HCT116 (cell line): ENCODE measurements at regions not wholly inside any gene's neighbourhood (a gene's known extent, or its start where the extent isn't known, plus 50 kb on each side); places are given as distances from the start of the nearest gene placed in this dataset.

ENCODE experiments used
- ATAC-seq: fragments of 200-7000 bp; cut with Tn5 transposase; 2 replicates; pipeline ENCODE4 v1.9.1; 2020; ENCODE audit warnings: mild to moderate bottlenecking, moderate library complexity
- BruUV-seq: library from RNA; stranded (reverse); fragments of 400-500 nt; replicated peaks from 2 replicates; lab custom pipeline; 2021; lab: Mats Ljungman, UMichigan
- CTCF ChIA-PET: fragments of 300-600 bp; sonication (Branson Sonifier 250); formaldehyde crosslinking; loops from one replicate; lab custom pipeline; 2021; ENCODE audit warnings: antibody characterized with exemption; lab: Charles Lee
- POLR2A ChIA-PET: fragments of 300-600, 350-600 bp; sonication (Branson Sonifier 250); formaldehyde crosslinking; loops from one replicate; lab custom pipeline; 2021; ENCODE audit warnings: antibody characterized with exemption; lab: Charles Lee
- RAD21 ChIA-PET, 2 experiments: fragments of 300-600 bp; sonication (Branson Sonifier 250); formaldehyde crosslinking; loops; one replicate each; lab custom pipeline; 2023; ENCODE audit warnings: low total read pairs in 2 of 2; ENCODE audit not compliant: uncharacterized antibody in 2 of 2, unreplicated experiment in 2 of 2, low non-redundant PET in 1 of 2; lab: Charles Lee
- DNase-seq: peaks from one replicate; pipeline ENCODE4 v3.0.0-alpha.2; 2010; ENCODE audit warnings: low read depth, low spot score
- H2AFZ ChIP-seq: fragments of 200-600 bp; shearing (Covaris generic), sonication (generic); 2 replicates; pipeline ENCODE4 v1.6.1; 2017; ENCODE audit warnings: low read depth, mixed run types, mixed read lengths, antibody characterized with exemption, low read length; ENCODE audit not compliant: poor library complexity, severe bottlenecking
- H3K27ac ChIP-seq: 2 replicates; pipeline ENCODE4 v1.5.1; 2012; ENCODE audit warnings: low read depth, low read length
- H3K27me3 ChIP-seq: fragments of 200-600 bp; sonication (generic); 2 replicates; pipeline ENCODE4 v1.6.1; 2016; ENCODE audit warnings: mixed run types, low read length, mixed read lengths; ENCODE audit not compliant: insufficient read depth
- H3K36me3 ChIP-seq, 2 experiments: fragments of 200-500 bp in 1 of 2; fragments of 200-600 bp in 1 of 2; sonication (Bioruptor generic) in 1 of 2; sonication (generic) in 1 of 2; 2 replicates each; pipeline versions ENCODE4 v1.5.1 to v1.6.1; 2014 to 2016; ENCODE audit warnings: low read length in 2 of 2, inconsistent platforms in 1 of 2, mixed read lengths in 1 of 2, mixed run types in 1 of 2; ENCODE audit not compliant: insufficient read depth in 2 of 2, control insufficient read depth in 1 of 2
- H3K4me1 ChIP-seq, 2 experiments: fragments of 200-600 bp in 1 of 2; sonication (generic) in 1 of 2; 2 replicates each; pipeline versions ENCODE4 v1.5.1 to v1.6.1; 2012 to 2017; ENCODE audit warnings: low read length in 2 of 2, inconsistent platforms in 1 of 2, mild to moderate bottlenecking in 1 of 2, mixed read lengths in 1 of 2, mixed run types in 1 of 2, moderate library complexity in 1 of 2; ENCODE audit not compliant: insufficient read depth in 2 of 2, control insufficient read depth in 1 of 2
- H3K4me2 ChIP-seq: fragments of 200-600 bp; sonication (generic); 2 replicates; pipeline ENCODE4 v1.6.1; 2017; ENCODE audit warnings: mixed run types, low read length, mixed read lengths
- H3K4me3 ChIP-seq, 2 experiments: fragments of 200-600 bp in 1 of 2; sonication (generic) in 1 of 2; replicated peaks in 1 of 2; 2 replicates each; pipeline ENCODE4 v1.5.1; 2011 to 2016; ENCODE audit warnings: low read length in 2 of 2, control low read depth in 1 of 2, low read depth in 1 of 2, mild to moderate bottlenecking in 1 of 2, mixed read lengths in 1 of 2, mixed run types in 1 of 2
- H3K79me2 ChIP-seq: fragments of 200-600 bp; sonication (generic); 2 replicates; pipeline ENCODE4 v1.6.1; 2017; ENCODE audit warnings: mild to moderate bottlenecking, mixed run types, low read length, moderate library complexity, mixed read lengths; ENCODE audit not compliant: insufficient read depth
- H3K9ac ChIP-seq: fragments of 200-600 bp; sonication (generic); 2 replicates; pipeline ENCODE4 v1.6.1; 2016; ENCODE audit warnings: low read length, mixed read lengths
- H3K9me2 ChIP-seq: fragments of 200-600 bp; sonication (generic), shearing (Covaris generic); 2 replicates; pipeline ENCODE4 v1.6.1; 2017; ENCODE audit warnings: mixed run types, mild to moderate bottlenecking, moderate library complexity; ENCODE audit not compliant: insufficient read depth
- H3K9me3 ChIP-seq, 2 experiments: fragments of 200-500 bp in 1 of 2; fragments of 200-600 bp in 1 of 2; sonication (Bioruptor generic) in 1 of 2; sonication (generic) in 1 of 2; 2 replicates each; pipeline ENCODE4 v1.6.1; 2014 to 2017; ENCODE audit warnings: low read length in 2 of 2, mixed read lengths in 2 of 2, inconsistent platforms in 1 of 2, low read depth in 1 of 2, mild to moderate bottlenecking in 1 of 2, mixed run types in 1 of 2, moderate library complexity in 1 of 2; ENCODE audit not compliant: control insufficient read depth in 1 of 2, insufficient read depth in 1 of 2
- H4K20me1 ChIP-seq: fragments of 200-600 bp; sonication (generic), shearing (Covaris generic); 2 replicates; pipeline ENCODE4 v1.6.1; 2017; ENCODE audit warnings: mixed run types, mild to moderate bottlenecking, moderate library complexity; ENCODE audit not compliant: insufficient read depth
- ATF3 ChIP-seq: IDR thresholded peaks from 2 replicates; pipeline ENCODE4 v1.6.1; 2012
- CBX3 ChIP-seq: IDR thresholded peaks from 2 replicates; pipeline ENCODE4 v1.6.1; 2012; ENCODE audit warnings: low read depth
- CEBPB ChIP-seq: IDR thresholded peaks from 2 replicates; pipeline ENCODE4 v1.6.1; 2012; ENCODE audit warnings: low read depth
- CTCF ChIP-seq, 3 experiments: fragments of 200-600 bp in 1 of 3; sonication (generic) in 1 of 3; IDR thresholded peaks in 2 of 3; conservative IDR thresholded peaks in 1 of 3; 2 replicates each; pipeline ENCODE4 v1.5.1; 2012 to 2017; ENCODE audit warnings: low read depth in 2 of 3, low read length in 2 of 3, antibody characterized with exemption in 1 of 3, borderline replicate concordance in 1 of 3, control low read depth in 1 of 3, mild to moderate bottlenecking in 1 of 3, mixed read lengths in 1 of 3, mixed run types in 1 of 3, moderate library complexity in 1 of 3; ENCODE audit not compliant: insufficient read depth in 1 of 3
- EGR1 ChIP-seq: IDR thresholded peaks from 2 replicates; pipeline ENCODE4 v1.6.1; 2012; ENCODE audit warnings: low read depth
- EZH2 ChIP-seq: fragments of 200-600 bp; sonication (generic); IDR thresholded peaks from 2 replicates; pipeline ENCODE4 v1.6.1; 2017; ENCODE audit warnings: antibody characterized with exemption, mixed run types
- FOSL1 ChIP-seq: IDR thresholded peaks from 2 replicates; pipeline ENCODE4 v1.6.1; 2012; ENCODE audit warnings: low read depth
- POLR2A ChIP-seq: IDR thresholded peaks from 2 replicates; pipeline ENCODE4 v1.7.0; 2011; ENCODE audit warnings: borderline replicate concordance; ENCODE audit not compliant: insufficient read depth, insufficient read length; ENCODE audit errors: extremely low read depth
- SIN3A ChIP-seq: IDR thresholded peaks from 2 replicates; pipeline ENCODE4 v1.6.1; 2012; ENCODE audit warnings: low read depth
- SP1 ChIP-seq: IDR thresholded peaks from 2 replicates; pipeline ENCODE4 v1.6.1; 2012; ENCODE audit warnings: low read depth
- SRF ChIP-seq: IDR thresholded peaks from 2 replicates; pipeline ENCODE4 v1.6.1; 2012; ENCODE audit warnings: low read depth
- TCF7L2 ChIP-seq: IDR thresholded peaks from 2 replicates; pipeline ENCODE4 v1.7.0; 2011; ENCODE audit warnings: borderline replicate concordance, inconsistent platforms; ENCODE audit not compliant: insufficient read depth, insufficient read length; ENCODE audit errors: extremely low read depth
- YY1 ChIP-seq: IDR thresholded peaks from 2 replicates; pipeline ENCODE4 v1.6.1; 2011; ENCODE audit warnings: low read length, low read depth, moderate library complexity, mild to moderate bottlenecking; ENCODE audit not compliant: insufficient replicate concordance; ENCODE audit errors: extremely low read depth
- ZBTB33 ChIP-seq: IDR thresholded peaks from 2 replicates; pipeline ENCODE4 v1.6.1; 2011; ENCODE audit warnings: mild to moderate bottlenecking, low read length, moderate library complexity; ENCODE audit not compliant: insufficient replicate concordance; ENCODE audit errors: extremely low read depth
- ZFX ChIP-seq: fragments of 450-650 bp; IDR thresholded peaks from 2 replicates; pipeline ENCODE4 v1.6.1; 2017
- ZNF274 ChIP-seq: fragments of 200-500 bp; sonication (Bioruptor generic); IDR thresholded peaks from 2 replicates; pipeline ENCODE4 v1.6.1; 2014; ENCODE audit warnings: mild to moderate bottlenecking, low read depth, low read length, inconsistent platforms
- intact Hi-C: fragments of 100-400 bp; cut with micrococcal nuclease; formaldehyde crosslinking; loops from 2 replicates; pipeline ENCODE4 v1.10.0; 2022
- TF ChIP-seq, protein P1 (sequence below): IDR thresholded peaks from 2 replicates; pipeline ENCODE4 v1.6.1; 2012

GRCh38 chr3:104819333-104819732 is 547.4 kb upstream of the ALCAM start:
- Histone ChIP-seq H2AFZ (no peak overlapping the region), H3K27ac (no peak overlapping the region), H3K27me3 (no peaks in the 10 kb centered on the region), H3K9me3 (peaks cover 0 to 3% of the 10 kb centered on the region in 2 experiments; a peak in 1 of 4 replicates), H3K9ac (no peak overlapping the region), H3K36me3 (no peaks in the 10 kb centered on the region), H3K4me2 (no peak overlapping the region), H3K9me2 (no peaks in the 10 kb centered on the region), H4K20me1 (no peaks in the 10 kb centered on the region), H3K4me1 (no peaks in the 10 kb centered on the region), H3K4me3 (no peak overlapping the region), H3K79me2 (no peaks in the 10 kb centered on the region)
- TF ChIP-seq FOSL1 (no peak), EZH2 (no peak), EGR1 (no peak), ZFX (no peak), CBX3 (no peak), SP1 (no peak), CEBPB (no peak), ZBTB33 (no peak), CTCF (IDR thresholded peaks at IDR 0.05 in 2 of 3, conservative IDR thresholded peaks at IDR 0.05 in 1 of 3; ENCODE audit: borderline replicate concordance in 1 of 3, insufficient read depth in 1 of 3, low read depth in 2 of 3, low read length in 2 of 3) (no peak), SRF (no peak), SIN3A (no peak), YY1 (no peak), POLR2A (no peak), ZNF274 (no peak), ATF3 (no peak), TCF7L2 (no peak)
- TF ChIP-seq, protein P1, sequence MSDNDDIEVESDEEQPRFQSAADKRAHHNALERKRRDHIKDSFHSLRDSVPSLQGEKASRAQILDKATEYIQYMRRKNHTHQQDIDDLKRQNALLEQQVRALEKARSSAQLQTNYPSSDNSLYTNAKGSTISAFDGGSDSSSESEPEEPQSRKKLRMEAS = no peak
- DNase-seq = no peak
- no peak for ATAC-seq
- ChIA-PET POLR2A (no interaction called here), RAD21 (no interaction called here), CTCF (no interaction called here)
- no TSS peak for BruUV-seq
- intact Hi-C loops = no loop called here
